K562 (cell line): ENCODE measurements at regions not wholly inside any gene's neighbourhood (a gene's known extent, or its start where the extent isn't known, plus 50 kb on each side); places are given as distances from the start of the nearest gene placed in this dataset.
A peak's percentile ranks its signal among the peaks of the same experiment; 100 is the strongest.

ENCODE experiments used
- ATAC-seq: fragments of 200-7000 bp; cut with Tn5 transposase; 3 replicates; pipeline ENCODE4 v1.9.1; 2020; ENCODE audit warnings: moderate library complexity
- BruUV-seq: library from RNA; stranded (reverse); fragments of 400-500 nt; replicated peaks from 2 replicates; lab custom pipeline; 2021; lab: Mats Ljungman, UMichigan
- CTCF ChIA-PET: fragments of 300-600 bp; formaldehyde crosslinking; extraction: SDS; loops from one replicate; lab custom pipeline; 2021; ENCODE audit warnings: low intra/inter-chr PET ratio; lab: Yijun Ruan, JAX
- POLR2A ChIA-PET: fragments of 300-600, 350-650 bp; sonication (Branson Sonifier 250); formaldehyde crosslinking; extraction: SDS; loops from one replicate; lab custom pipeline; 2021; ENCODE audit warnings: antibody characterized with exemption, inconsistent platforms; lab: Yijun Ruan, JAX
- DNase-seq, 4 experiments: peaks; one replicate each; pipeline versions ENCODE4 v3.0.0 to v3.0.0-alpha.2; 2011 to 2018; ENCODE audit warnings: low spot score in 3 of 4, mixed read lengths in 3 of 4; ENCODE audit errors: extremely low read depth in 1 of 4
- FAIRE-seq: peaks from 2 replicates; lab custom pipeline; 2011; peaks lifted over from hg19 to GRCh38; lab: Jason Lieb, UNC
- H2AFZ ChIP-seq: 2 replicates; pipeline ENCODE4 v1.6.0; 2011; ENCODE audit warnings: low read depth, low read length, control low read depth, inconsistent platforms
- H3K27ac ChIP-seq: fragments of 200-600 bp; 3 replicates; pipeline ENCODE4 v1.8.0; 2011; ENCODE audit warnings: low read depth, mild to moderate bottlenecking, control low read depth, inconsistent platforms, low read length, moderate library complexity, mixed read lengths; ENCODE audit errors: extremely low read depth
- H3K27me3 ChIP-seq, 2 experiments: fragments of 300-600 bp in 1 of 2; 2 replicates in 1 of 2; 3 replicates in 1 of 2; pipeline versions ENCODE4 v1.6.0 to v1.8.0; 2011; ENCODE audit warnings: inconsistent platforms in 2 of 2, low read length in 2 of 2, mild to moderate bottlenecking in 1 of 2, mixed read lengths in 1 of 2, moderate library complexity in 1 of 2; ENCODE audit not compliant: control insufficient read depth in 2 of 2, insufficient read depth in 2 of 2
- H3K36me3 ChIP-seq: fragments of 300-600 bp; 3 replicates; pipeline ENCODE4 v1.8.0; 2011; ENCODE audit warnings: mild to moderate bottlenecking, low read length, inconsistent platforms; ENCODE audit not compliant: control insufficient read depth, insufficient read depth
- H3K4me1 ChIP-seq, 2 experiments: fragments of 200-600 bp in 1 of 2; replicated peaks in 1 of 2; 2 replicates in 1 of 2; 3 replicates in 1 of 2; pipeline versions ENCODE4 v1.5.1 to v1.8.0; 2011; ENCODE audit warnings: inconsistent platforms in 2 of 2, low read length in 2 of 2, mild to moderate bottlenecking in 1 of 2, mixed read lengths in 1 of 2, moderate library complexity in 1 of 2; ENCODE audit not compliant: control insufficient read depth in 2 of 2, insufficient read depth in 2 of 2
- H3K4me2 ChIP-seq: 2 replicates; pipeline ENCODE4 v1.6.1; 2011; ENCODE audit warnings: low read length, control low read depth, inconsistent platforms, mixed read lengths; ENCODE audit not compliant: insufficient read depth
- H3K4me3 ChIP-seq: fragments of 200-600 bp; sonication (generic), shearing (Covaris generic); 2 replicates; pipeline ENCODE4 v1.5.1; 2016; ENCODE audit warnings: control low read depth, inconsistent platforms
- H3K79me2 ChIP-seq: fragments of 200-600 bp; 3 replicates; pipeline ENCODE4 v1.8.0; 2011; ENCODE audit warnings: low read length, inconsistent platforms; ENCODE audit not compliant: control insufficient read depth, insufficient read depth
- H3K9ac ChIP-seq, 2 experiments: 2 replicates each; pipeline versions ENCODE4 v1.6.0 to v1.6.1; 2011; ENCODE audit warnings: low read depth in 2 of 2, low read length in 2 of 2, control low read depth in 1 of 2, inconsistent platforms in 1 of 2, mild to moderate bottlenecking in 1 of 2, mixed read lengths in 1 of 2; ENCODE audit not compliant: insufficient read depth in 1 of 2
- H3K9me1 ChIP-seq: one replicate; pipeline ENCODE4 v1.6.0; 2011; ENCODE audit warnings: inconsistent platforms, mild to moderate bottlenecking, low read length, moderate library complexity; ENCODE audit not compliant: control insufficient read depth, insufficient read depth
- H3K9me3 ChIP-seq: replicated peaks from 2 replicates; pipeline ENCODE4 v1.5.1; 2011; ENCODE audit warnings: low read depth, low read length, inconsistent platforms; ENCODE audit not compliant: control insufficient read depth, insufficient read depth
- H4K20me1 ChIP-seq: replicated peaks from 2 replicates; pipeline ENCODE4 v1.6.1; 2011; ENCODE audit warnings: low read length, inconsistent platforms, mixed read lengths; ENCODE audit not compliant: control insufficient read depth, insufficient read depth
- GTF2A2 ChIP-seq: IDR thresholded peaks from 2 replicates; pipeline ENCODE4 v1.6.1; 2016; ENCODE audit warnings: mild to moderate bottlenecking, missing genetic modification characterization, missing compliant biosample characterization
- HDAC6 ChIP-seq: IDR thresholded peaks from 2 replicates; pipeline ENCODE4 v1.6.1; 2012; ENCODE audit warnings: low read depth, mild to moderate bottlenecking, control low read depth, inconsistent platforms, low read length, moderate library complexity
- JUN ChIP-seq, 2 experiments: sonication (generic) in 1 of 2; formaldehyde crosslinking in 1 of 2; IDR thresholded peaks; 2 replicates each; pipeline versions ENCODE4 v1.6.1 to v1.8.0; 2012 to 2022; ENCODE audit warnings: borderline replicate concordance in 2 of 2, mild to moderate bottlenecking in 2 of 2, improper control_type of control experiment in 1 of 2, low read depth in 1 of 2, low read length in 1 of 2, missing genetic modification reagents in 1 of 2
- KDM4B ChIP-seq, 2 experiments: fragments of 450-650 bp in 1 of 2; sonication (generic) in 1 of 2; IDR thresholded peaks; 2 replicates each; pipeline ENCODE4 v1.6.1; 2016 to 2017; ENCODE audit warnings: borderline replicate concordance in 2 of 2, antibody characterized with exemption in 1 of 2, low read depth in 1 of 2, mild to moderate bottlenecking in 1 of 2
- KLF10 ChIP-seq: fragments of 250-450 bp; sonication (Bioruptor Pico); IDR thresholded peaks from 2 replicates; pipeline ENCODE4 v1.6.1; 2021; ENCODE audit warnings: matching md5 sums
- NFIC ChIP-seq: fragments of 450-650 bp; IDR thresholded peaks from 2 replicates; pipeline ENCODE4 v1.6.1; 2017; ENCODE audit warnings: mild to moderate bottlenecking, inconsistent platforms
- PRPF4 ChIP-seq: fragments of 200-400 bp; formaldehyde crosslinking; IDR thresholded peaks from one replicate; pipeline ENCODE4 v1.6.1; 2017; ENCODE audit warnings: low read length, low read depth, mild to moderate bottlenecking; ENCODE audit not compliant: insufficient read depth, poor library complexity, severe bottlenecking
- RFX7 ChIP-seq: fragments of 250-450 bp; sonication (Bioruptor Pico); IDR thresholded peaks from 2 replicates; pipeline ENCODE4 v1.5.1; 2021; ENCODE audit warnings: mild to moderate bottlenecking
- SMAD2 ChIP-seq: fragments of 150-350 bp; IDR thresholded peaks from 2 replicates; pipeline ENCODE4 v1.6.1; 2014; ENCODE audit warnings: low read depth, mild to moderate bottlenecking, low read length
- ZNF24 ChIP-seq: fragments of 450-650 bp; IDR thresholded peaks from 2 replicates; pipeline ENCODE4 v1.6.1; 2016
- WGBS: fragments of 100-300 bp; shearing (Covaris generic); methylation state at CpG from one replicate; pipeline ENCODE4 v1.1.6; 2016; ENCODE audit warnings: low coverage, mixed read lengths; ENCODE audit not compliant: insufficient coverage; ENCODE audit errors: missing lambda C conversion rate; 5-methylcytosine and 5-hydroxymethylcytosine counted together
- in situ Hi-C: fragments of 300-500 bp; cut with MboI; formaldehyde crosslinking; loops from 4 replicates; pipeline ENCODE4 v1.15.0; 2018; ENCODE audit warnings: inconsistent platforms, mixed read lengths
- intact Hi-C: fragments of 100-400 bp; cut with micrococcal nuclease; formaldehyde crosslinking; loops from 2 replicates; pipeline ENCODE4 v1.14.2; 2022
- TF ChIP-seq, protein P1 (sequence below): fragments of 450-650 bp; IDR thresholded peaks from 2 replicates; pipeline ENCODE4 v1.7.1; 2018; ENCODE audit warnings: mild to moderate bottlenecking, low read depth; ENCODE audit not compliant: partially characterized antibody
- TF ChIP-seq, protein P2 (sequence below): IDR thresholded peaks from 3 replicates; pipeline ENCODE4 v1.6.1; 2011; ENCODE audit warnings: borderline replicate concordance, mild to moderate bottlenecking, moderate library complexity; ENCODE audit not compliant: insufficient read length; ENCODE audit errors: extremely low read depth
- TF ChIP-seq, protein P3 (sequence below), 2 experiments: fragments of 450-650 bp in 1 of 2; IDR thresholded peaks; 2 replicates each; pipeline ENCODE4 v1.6.1; 2011 to 2017; ENCODE audit warnings: low read depth in 2 of 2, antibody characterized with exemption in 1 of 2, borderline replicate concordance in 1 of 2, low read length in 1 of 2, mild to moderate bottlenecking in 1 of 2, mixed read lengths in 1 of 2; ENCODE audit not compliant: control insufficient read depth in 1 of 2

DNA sequence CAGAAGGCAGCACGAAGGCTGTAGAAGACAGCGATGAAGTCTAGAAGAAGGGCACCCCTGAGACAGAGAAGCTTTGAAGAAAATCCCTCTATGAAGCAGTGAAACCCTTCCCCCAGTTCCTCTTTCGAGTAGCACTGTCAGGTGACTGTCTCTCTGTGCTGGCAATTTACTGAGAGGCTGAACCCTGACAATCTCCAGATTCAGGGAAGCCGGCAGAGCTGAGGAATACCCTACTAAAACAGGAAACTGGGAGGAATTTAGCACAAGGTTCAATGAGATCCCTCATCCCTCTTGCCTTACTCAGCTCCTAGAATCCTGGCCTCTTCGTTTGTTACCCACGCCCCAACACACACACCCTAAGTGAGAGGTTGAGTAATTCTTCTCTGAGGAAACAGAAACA lies 239.7 kb upstream of the NOCT start:
- Histone ChIP-seq H3K79me2 (peaks cover 35% of the 10 kb centered on the region), H3K4me2 (peak overlapping the region; percentile 42), H3K9me3 (0 out of 2 replicates have a peak, but pooled peaks cover 8% of the 10 kb centered on the region), H3K4me3 (peak overlapping the region; percentile 0; the same call in 1 of the 2 replicates), H3K36me3 (no peaks in the 10 kb centered on the region), H2AFZ (peak overlapping the region; percentile 78), H3K27me3 (no peaks in the 10 kb centered on the region), H3K27ac (peak overlapping the region; percentile 73), H3K9ac (peak overlapping the region in 1 of 2 experiments; percentile 62; a peak in 3 of 4 replicates), H3K4me1 (peaks cover 0 to 33% of the 10 kb centered on the region in 2 experiments; a peak in 3 of 5 replicates), H4K20me1 (no peaks in the 10 kb centered on the region), H3K9me1 (no peaks in the 10 kb centered on the region)
- BruUV-seq, result no TSS peak
- WGBS, result 15% methylated on average over 6 of the region's 6 CpGs
- in situ Hi-C loops, result no loop called here
- DNase-seq (peak in 1 of 4 experiments; percentile 43), FAIRE-seq (peak; percentile 48), ATAC-seq (peak; percentile 61)
- CTCF ChIA-PET, result no interaction called here
- POLR2A ChIA-PET, result interaction anchor here (1.1 kb wide), 1 partner anchor 534 kb away, joined by 3 read pairs; the partner anchor contains the start of gene SLC7A11
- intact Hi-C loops, result loop anchor here (10.0 kb wide), 1 partner anchor 531 kb away; the partner anchor contains the start of gene SLC7A11
- TF ChIP-seq, protein P1, sequence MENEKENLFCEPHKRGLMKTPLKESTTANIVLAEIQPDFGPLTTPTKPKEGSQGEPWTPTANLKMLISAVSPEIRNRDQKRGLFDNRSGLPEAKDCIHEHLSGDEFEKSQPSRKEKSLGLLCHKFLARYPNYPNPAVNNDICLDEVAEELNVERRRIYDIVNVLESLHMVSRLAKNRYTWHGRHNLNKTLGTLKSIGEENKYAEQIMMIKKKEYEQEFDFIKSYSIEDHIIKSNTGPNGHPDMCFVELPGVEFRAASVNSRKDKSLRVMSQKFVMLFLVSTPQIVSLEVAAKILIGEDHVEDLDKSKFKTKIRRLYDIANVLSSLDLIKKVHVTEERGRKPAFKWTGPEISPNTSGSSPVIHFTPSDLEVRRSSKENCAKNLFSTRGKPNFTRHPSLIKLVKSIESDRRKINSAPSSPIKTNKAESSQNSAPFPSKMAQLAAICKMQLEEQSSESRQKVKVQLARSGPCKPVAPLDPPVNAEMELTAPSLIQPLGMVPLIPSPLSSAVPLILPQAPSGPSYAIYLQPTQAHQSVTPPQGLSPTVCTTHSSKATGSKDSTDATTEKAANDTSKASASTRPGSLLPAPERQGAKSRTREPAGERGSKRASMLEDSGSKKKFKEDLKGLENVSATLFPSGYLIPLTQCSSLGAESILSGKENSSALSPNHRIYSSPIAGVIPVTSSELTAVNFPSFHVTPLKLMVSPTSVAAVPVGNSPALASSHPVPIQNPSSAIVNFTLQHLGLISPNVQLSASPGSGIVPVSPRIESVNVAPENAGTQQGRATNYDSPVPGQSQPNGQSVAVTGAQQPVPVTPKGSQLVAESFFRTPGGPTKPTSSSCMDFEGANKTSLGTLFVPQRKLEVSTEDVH, result no peak
- TF ChIP-seq KLF10, result no peak
- no peak for TF ChIP-seq NFIC
- TF ChIP-seq, protein P2, sequence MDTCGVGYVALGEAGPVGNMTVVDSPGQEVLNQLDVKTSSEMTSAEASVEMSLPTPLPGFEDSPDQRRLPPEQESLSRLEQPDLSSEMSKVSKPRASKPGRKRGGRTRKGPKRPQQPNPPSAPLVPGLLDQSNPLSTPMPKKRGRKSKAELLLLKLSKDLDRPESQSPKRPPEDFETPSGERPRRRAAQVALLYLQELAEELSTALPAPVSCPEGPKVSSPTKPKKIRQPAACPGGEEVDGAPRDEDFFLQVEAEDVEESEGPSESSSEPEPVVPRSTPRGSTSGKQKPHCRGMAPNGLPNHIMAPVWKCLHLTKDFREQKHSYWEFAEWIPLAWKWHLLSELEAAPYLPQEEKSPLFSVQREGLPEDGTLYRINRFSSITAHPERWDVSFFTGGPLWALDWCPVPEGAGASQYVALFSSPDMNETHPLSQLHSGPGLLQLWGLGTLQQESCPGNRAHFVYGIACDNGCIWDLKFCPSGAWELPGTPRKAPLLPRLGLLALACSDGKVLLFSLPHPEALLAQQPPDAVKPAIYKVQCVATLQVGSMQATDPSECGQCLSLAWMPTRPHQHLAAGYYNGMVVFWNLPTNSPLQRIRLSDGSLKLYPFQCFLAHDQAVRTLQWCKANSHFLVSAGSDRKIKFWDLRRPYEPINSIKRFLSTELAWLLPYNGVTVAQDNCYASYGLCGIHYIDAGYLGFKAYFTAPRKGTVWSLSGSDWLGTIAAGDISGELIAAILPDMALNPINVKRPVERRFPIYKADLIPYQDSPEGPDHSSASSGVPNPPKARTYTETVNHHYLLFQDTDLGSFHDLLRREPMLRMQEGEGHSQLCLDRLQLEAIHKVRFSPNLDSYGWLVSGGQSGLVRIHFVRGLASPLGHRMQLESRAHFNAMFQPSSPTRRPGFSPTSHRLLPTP, result no peak
- no peak for TF ChIP-seq KDM4B (IDR thresholded peaks at IDR 0.05; ENCODE audit: borderline replicate concordance in 2 of 2, low read depth in 1 of 2)
- TF ChIP-seq JUN (IDR thresholded peaks at IDR 0.05; ENCODE audit: borderline replicate concordance, low read depth, low read length), result no peak
- no peak for TF ChIP-seq JUN (CRISPR knock-in tag; IDR thresholded peaks at IDR 0.05; ENCODE audit: borderline replicate concordance)
- no peak for TF ChIP-seq RFX7 (CRISPR knock-in tag)
- TF ChIP-seq, protein P3, sequence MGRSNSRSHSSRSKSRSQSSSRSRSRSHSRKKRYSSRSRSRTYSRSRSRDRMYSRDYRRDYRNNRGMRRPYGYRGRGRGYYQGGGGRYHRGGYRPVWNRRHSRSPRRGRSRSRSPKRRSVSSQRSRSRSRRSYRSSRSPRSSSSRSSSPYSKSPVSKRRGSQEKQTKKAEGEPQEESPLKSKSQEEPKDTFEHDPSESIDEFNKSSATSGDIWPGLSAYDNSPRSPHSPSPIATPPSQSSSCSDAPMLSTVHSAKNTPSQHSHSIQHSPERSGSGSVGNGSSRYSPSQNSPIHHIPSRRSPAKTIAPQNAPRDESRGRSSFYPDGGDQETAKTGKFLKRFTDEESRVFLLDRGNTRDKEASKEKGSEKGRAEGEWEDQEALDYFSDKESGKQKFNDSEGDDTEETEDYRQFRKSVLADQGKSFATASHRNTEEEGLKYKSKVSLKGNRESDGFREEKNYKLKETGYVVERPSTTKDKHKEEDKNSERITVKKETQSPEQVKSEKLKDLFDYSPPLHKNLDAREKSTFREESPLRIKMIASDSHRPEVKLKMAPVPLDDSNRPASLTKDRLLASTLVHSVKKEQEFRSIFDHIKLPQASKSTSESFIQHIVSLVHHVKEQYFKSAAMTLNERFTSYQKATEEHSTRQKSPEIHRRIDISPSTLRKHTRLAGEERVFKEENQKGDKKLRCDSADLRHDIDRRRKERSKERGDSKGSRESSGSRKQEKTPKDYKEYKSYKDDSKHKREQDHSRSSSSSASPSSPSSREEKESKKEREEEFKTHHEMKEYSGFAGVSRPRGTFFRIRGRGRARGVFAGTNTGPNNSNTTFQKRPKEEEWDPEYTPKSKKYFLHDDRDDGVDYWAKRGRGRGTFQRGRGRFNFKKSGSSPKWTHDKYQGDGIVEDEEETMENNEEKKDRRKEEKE (IDR thresholded peaks at IDR 0.05; ENCODE audit: borderline replicate concordance in 1 of 2, control insufficient read depth in 1 of 2, low read depth in 2 of 2, low read length in 1 of 2), result no peak
- no peak for TF ChIP-seq HDAC6
- no peak for TF ChIP-seq GTF2A2
- TF ChIP-seq ZNF24, result no peak
- no peak for TF ChIP-seq PRPF4
- TF ChIP-seq SMAD2, result no peak
